Mesenteric fat pad (tissue), 1 donor: ENCODE measurements at regions not wholly inside any gene's neighbourhood (a gene's known extent, or its start where the extent isn't known, plus 50 kb on each side); places are given as distances from the start of the nearest gene placed in this dataset.

Experiments used
- DNase-seq: peaks from one replicate; pipeline ENCODE4 v3.0.0-alpha.2; 2020; ENCODE audit warnings: low spot score
- donor health status: DM: yes; HTN: yes; CAD: no.

DNA sequence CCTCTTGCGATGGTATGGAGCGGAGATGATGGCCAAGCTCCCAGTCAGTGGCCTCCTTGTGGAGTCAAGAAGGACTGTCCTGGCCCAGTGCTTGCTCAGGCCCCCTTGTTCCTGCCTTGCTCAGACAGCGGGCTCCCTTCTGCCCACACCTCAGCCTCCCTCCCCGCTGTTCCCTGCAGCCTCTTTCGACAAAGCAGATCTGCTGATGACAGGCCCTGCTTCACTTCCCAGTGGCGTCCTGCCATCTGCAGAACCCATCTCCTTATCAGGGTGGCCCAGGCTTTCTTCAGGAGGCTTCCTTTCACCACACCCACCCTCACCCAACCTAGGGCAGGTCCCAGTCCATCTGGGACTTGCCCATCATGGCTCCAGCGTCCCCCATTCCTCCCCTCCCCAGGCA is 80.0 kb downstream of the CLDN34 start:
- DNase-seq = no peak

- no peak for DNase-seq
Measured at GRCh38 chrX:10047631-10048030, 80.5 kb downstream of the CLDN34 start.

- no peak for DNase-seq
Measured at GRCh38 chrX:10048076-10048475, 80.9 kb downstream of the CLDN34 start.

DNA sequence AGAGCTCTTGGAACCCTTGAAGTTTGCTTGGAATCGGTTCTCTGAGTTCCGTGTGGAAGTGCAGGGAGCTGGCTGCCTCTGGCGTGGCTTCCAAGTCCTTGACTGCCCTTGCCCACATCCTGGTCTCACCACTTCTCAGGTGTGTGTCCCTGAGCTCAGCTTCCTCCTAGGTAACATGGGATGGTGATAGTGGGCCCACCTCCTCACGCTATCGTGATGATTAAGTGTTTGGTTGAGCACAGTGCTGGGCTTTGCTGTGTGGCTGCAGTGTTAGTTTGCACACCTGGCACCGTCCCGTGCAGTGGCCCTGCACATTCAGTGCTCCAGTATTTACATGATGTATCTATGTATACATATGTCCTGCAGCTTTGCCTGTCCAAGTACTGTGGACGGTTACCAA is 81.5 kb downstream of the CLDN34 start:
- no peak for DNase-seq

DNA sequence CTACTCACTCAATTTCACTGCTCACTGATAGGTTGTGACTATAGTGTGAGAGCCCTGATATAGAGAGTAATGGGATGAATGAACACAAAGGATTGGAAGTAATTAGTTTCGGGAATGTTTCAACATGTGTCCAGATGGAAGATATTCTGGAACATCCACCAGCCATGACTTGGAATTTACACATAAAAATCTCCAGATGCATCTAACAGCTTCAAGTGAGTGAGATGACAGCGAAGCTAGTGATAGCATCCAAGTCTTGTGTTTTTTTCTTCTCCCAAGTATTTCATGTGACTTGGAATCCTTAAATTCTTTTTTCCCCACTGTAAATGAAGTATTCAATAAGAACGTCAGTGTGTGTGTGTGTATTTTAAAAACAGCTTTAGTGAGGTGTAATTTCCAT is 82.1 kb downstream of the CLDN34 start:
- no peak for DNase-seq

GRCh38 chrX:10050481-10050880 is 83.3 kb downstream of the CLDN34 start:
- DNase-seq = no peak

DNA sequence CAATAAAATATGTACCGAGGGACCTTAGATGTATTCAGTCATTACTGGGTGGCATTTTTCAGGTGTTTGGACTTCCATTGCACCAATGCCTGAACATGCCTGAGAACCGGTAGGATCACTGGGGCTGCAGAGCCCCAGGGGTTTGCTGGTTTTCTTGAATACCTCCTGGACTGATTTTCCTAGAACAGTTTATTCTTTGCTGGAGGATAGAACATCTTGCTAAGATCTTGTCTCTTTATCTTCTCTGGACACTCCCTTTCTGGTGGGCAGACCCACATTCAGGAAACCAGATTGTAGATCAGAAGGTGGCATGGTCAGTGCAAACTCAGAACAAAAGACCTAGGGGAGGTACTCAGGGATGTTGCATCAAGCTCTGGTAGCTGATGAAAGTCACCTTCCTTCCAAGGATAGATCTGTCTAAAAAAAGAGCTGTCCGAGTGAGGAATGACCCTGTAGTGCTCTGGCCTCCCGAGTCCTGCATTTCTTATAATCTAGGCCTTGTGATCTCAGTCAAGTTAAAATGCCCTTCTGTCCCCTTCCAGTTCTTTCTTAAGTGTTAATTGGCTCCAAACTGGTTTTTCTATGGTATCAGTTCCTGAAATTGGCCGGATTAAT is 84.8 kb downstream of the CLDN34 start:
- DNase-seq = no peak

DNA sequence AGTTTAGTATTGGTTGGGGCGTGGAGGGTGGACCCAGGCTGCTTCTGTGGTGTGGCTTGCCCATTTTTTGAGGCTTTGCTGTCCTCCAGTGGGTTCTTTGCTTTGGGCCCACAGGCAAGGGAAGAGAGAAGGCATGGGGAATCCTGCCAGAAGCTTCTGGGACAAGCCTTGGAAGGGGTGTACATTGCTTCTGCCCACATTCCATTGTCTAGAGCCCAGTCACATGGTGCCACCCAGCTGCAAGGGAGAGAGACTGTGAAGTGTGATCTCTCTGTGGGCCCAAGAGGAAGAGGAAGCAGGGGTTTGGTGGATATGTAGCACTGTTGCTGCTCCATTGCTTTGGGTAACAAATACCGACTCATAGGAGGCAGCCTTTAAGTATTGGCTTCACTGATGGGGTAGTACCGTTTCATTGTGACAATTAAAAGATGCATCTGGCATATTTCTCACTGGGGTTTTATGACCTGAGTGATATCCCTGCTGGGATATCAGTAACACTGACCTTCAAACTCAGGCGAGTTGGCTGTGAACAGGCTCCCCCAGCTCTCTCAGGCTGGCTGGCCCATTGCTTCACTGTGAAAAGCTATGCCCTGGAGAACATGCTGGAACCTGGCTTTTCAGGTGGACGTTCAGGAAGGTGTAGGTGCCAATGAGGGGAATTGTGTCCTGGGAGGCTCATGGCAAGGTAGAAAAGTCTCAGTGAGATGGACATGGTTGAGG is 85.9 kb downstream of the CLDN34 start:
- DNase-seq = no peak

DNA sequence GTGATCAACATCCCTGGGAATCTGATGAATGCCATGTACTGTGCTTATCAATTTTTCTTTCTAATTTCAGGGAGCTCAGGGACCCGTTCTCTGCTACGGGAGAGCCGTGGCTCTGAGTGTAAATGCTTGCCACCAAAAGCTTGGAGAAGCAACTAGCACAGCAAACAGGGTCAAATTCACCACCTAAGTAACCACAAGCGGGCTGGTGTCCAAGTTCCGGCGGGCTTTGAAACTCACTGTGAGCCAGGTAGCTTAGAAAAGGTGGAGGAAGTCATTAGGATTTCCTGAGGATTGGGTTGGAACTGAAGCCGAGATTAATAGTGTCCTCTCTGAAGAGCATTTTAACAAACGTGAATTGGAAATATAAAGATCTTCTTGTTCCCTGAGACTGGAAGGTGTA is 87.2 kb downstream of the CLDN34 start:
- no peak for DNase-seq

DNA sequence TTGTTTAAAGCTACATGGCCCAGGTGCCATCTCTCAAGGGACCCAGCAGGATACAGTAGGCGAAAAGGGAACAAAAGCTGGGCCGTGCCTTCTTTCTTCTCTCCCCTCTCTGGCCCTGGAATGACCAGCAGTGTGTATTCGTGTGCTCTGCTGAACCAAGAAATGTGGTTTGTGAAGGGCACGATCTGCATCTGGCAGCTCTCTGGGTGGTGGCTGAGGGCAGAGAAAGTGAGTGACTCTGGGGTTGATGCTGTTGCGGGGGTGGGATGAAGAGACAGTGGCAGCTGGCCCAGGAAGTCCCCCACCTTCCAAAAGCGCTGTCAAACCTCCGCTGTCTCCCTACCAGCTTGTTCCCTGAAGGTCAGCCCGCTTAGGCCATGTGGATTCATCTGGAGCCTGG is 88.3 kb downstream of the CLDN34 start:
- DNase-seq = no peak

DNA sequence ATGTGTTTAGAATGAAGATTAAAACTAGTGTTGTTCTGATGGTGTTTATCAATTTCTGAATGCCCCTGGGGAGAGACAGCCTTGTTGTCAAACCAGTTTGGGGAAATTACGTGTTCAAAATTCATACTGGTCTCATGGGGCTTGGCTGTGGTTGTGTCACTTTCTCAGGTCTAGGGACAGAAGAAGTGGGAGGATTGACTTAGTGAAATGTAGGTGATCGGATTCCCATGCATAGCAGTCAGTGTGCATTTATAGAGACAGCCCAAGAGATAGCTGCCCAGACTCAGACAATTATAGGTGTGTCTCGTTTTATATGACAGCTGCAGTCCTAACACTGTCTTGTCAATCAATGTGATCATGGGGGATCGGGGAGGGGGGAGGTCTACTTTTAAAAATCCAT is 94.4 kb upstream of the CLCN4 start:
- no peak for DNase-seq

DNA sequence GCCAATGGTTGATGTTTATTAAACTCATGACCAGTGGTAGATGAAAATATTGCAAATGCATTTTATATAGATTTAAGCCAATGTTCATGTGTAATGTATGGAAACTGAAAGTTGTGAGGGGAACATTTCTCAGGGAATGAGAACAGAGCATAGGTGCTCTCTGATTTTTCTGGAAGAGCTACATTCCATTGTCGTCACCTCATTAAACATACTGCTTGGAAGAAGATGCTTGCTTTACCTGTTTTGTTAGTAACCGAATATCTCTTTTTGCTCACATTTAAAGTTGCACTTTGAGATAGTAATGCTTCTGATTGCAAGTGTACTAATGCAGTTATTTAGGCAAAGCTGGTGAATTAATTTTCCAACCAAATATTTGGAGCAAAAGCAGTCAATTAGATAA is 93.8 kb upstream of the CLCN4 start:
- DNase-seq = no peak

DNA sequence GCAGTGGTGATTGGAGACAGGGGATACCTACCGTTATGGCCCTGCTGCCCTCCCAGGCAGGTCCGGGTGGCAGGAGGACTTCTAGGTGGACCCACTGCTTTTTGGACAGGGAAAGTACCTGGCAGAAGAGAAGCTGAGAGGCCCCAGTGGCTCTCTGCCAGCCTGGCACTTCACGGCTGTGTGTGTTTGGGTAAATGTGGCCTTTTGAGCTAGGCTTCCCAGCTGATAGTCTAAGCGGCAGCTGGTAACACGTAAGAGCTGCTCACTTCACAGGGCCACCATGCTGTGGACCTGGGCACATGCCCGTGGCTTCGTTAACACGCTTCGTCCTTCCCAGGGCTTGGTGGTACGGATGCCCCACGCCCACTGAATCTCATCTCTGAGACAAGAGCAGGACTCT is 92.0 kb upstream of the CLCN4 start:
- no peak for DNase-seq

- no peak for DNase-seq
Measured at GRCh38 chrX:10070714-10071436, 85.9 kb upstream of the CLCN4 start.

GRCh38 chrX:10071451-10072144 is 85.2 kb upstream of the CLCN4 start:
- DNase-seq = no peak

GRCh38 chrX:10072786-10073568 is 83.8 kb upstream of the CLCN4 start:
- DNase-seq = no peak

GRCh38 chrX:10073671-10074070 is 83.1 kb upstream of the CLCN4 start:
- no peak for DNase-seq

DNA sequence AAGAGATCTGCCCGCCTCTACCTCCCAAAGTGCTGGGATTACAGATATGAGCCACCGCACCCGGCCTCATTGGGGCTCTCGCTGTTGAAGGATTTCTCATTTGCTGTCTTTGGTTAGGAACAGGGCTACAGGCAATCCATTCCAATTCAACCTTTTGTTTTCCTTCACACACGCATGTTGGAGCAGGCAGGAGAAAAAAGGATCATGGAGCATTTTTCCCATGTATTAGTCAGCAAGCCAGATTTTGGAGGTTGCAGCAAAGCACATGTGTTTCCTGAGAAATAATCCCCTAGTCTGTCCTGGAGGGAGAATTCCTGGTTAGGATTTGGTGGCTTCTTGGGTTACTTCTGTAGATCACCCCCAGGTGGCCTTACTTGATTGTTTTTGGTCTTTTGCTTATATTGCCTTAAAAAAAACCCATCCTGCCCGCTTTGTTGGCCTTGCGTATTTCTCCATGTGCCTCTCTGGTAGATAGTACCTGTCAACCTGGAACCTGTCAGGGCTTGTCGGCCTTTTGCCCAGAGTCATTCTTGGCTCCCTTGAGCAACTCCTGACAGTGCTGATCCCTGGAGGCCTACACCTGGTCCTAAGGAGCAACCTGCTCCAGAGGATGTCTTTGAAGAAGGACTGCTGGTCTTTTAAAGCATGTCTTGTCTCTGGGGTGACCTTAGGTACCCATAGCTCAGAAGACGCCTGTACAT is 82.4 kb upstream of the CLCN4 start:
- no peak for DNase-seq

DNA sequence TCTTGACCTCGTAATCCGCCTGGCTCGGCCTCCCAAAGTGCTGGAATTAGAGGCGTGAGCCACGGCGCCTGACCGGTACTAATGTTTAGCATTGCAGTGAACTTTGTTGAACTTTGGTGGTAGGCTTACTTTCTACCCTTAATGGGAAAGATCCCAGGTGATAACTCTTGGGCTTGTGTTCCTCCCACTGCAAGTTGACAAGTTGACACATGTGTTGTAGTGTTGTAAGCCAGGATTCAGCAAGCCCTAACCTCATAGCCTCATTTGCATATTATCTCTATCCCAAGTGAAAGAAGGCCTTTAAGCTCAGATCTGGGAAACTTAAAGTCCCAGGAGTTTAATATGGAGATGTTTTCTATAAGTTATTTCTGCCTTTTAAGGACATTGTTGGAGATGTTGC is 80.0 kb upstream of the CLCN4 start:
- no peak for DNase-seq

- DNase-seq = no peak
Measured at GRCh38 chrX:10077425-10078188, 79.2 kb upstream of the CLCN4 start.
